NCI-H2227 treated with DMSO at 0.1 percent for 48 hours (cell line): ENCODE measurements at regions not wholly inside any gene's neighbourhood (a gene's known extent, or its start where the extent isn't known, plus 50 kb on each side); places are given as distances from the start of the nearest gene placed in this dataset.

Experiments
- DNase-seq: peaks from one replicate; lab custom pipeline; 2025; lab: John Stamatoyannopoulos, UW

- no peak for DNase-seq
Observed at GRCh38 chr18:1954583-1955312, 616.6 kb downstream of the METTL4 start.

GRCh38 chr18:1958798-1959197 lies 612.5 kb downstream of the METTL4 start:
- DNase-seq, result no peak

GRCh38 chr18:1965016-1965415 lies 606.3 kb downstream of the METTL4 start:
- DNase-seq, result no peak

- no peak for DNase-seq
Observed at GRCh38 chr18:1965541-1965940, 605.8 kb downstream of the METTL4 start.

GRCh38 chr18:1968801-1969498 lies 602.4 kb downstream of the METTL4 start:
- no peak for DNase-seq

GRCh38 chr18:1976484-1976883 lies 594.8 kb downstream of the METTL4 start:
- DNase-seq, result no peak

- no peak for DNase-seq
Observed at GRCh38 chr18:1982056-1982455, 589.2 kb downstream of the METTL4 start.

- DNase-seq, result no peak
Observed at GRCh38 chr18:1983746-1984515, 587.4 kb downstream of the METTL4 start.

- DNase-seq, result no peak
Observed at GRCh38 chr18:1993866-1994265, 577.4 kb downstream of the METTL4 start.

GRCh38 chr18:1994471-1994870 lies 576.8 kb downstream of the METTL4 start:
- no peak for DNase-seq

- DNase-seq, result no peak
Observed at GRCh38 chr18:1995041-1995612, 576.2 kb downstream of the METTL4 start.

GRCh38 chr18:1998121-1998520 lies 573.2 kb downstream of the METTL4 start:
- no peak for DNase-seq

- no peak for DNase-seq
Observed at GRCh38 chr18:1999387-1999786, 571.9 kb downstream of the METTL4 start.

GRCh38 chr18:2002151-2002550 lies 569.2 kb downstream of the METTL4 start:
- no peak for DNase-seq

GRCh38 chr18:2002604-2003003 lies 568.7 kb downstream of the METTL4 start:
- DNase-seq, result no peak

GRCh38 chr18:2009942-2010697 lies 561.2 kb downstream of the METTL4 start:
- no peak for DNase-seq

- DNase-seq, result no peak
Observed at GRCh38 chr18:2027016-2027415, 544.3 kb downstream of the METTL4 start.

GRCh38 chr18:2027756-2028155 lies 543.5 kb downstream of the METTL4 start:
- DNase-seq, result no peak

GRCh38 chr18:2028986-2029385 lies 542.3 kb downstream of the METTL4 start:
- no peak for DNase-seq

GRCh38 chr18:2030647-2031046 lies 540.7 kb downstream of the METTL4 start:
- no peak for DNase-seq

- DNase-seq, result no peak
Observed at GRCh38 chr18:2032036-2032435, 539.3 kb downstream of the METTL4 start.

GRCh38 chr18:2035056-2035455 lies 536.2 kb downstream of the METTL4 start:
- no peak for DNase-seq
